Caco-2 (cell line): ENCODE measurements at regions not wholly inside any gene's neighbourhood (a gene's known extent, or its start where the extent isn't known, plus 50 kb on each side); places are given as distances from the start of the nearest gene placed in this dataset.

Source experiments
- BruUV-seq: library from RNA; stranded (reverse); fragments of 400-500 nt; replicated peaks from 2 replicates; lab custom pipeline; 2021; lab: Mats Ljungman, UMichigan
- CTCF ChIA-PET: fragments of 300-600 bp; sonication (Branson Sonifier 250); formaldehyde crosslinking; loops from one replicate; lab custom pipeline; 2022; ENCODE audit warnings: antibody characterized with exemption; lab: Charles Lee
- POLR2A ChIA-PET: fragments of 300-600 bp; sonication (Branson Sonifier 250); formaldehyde crosslinking; loops from one replicate; lab custom pipeline; 2022; ENCODE audit warnings: antibody characterized with exemption; lab: Charles Lee
- DNase-seq, 2 experiments: peaks; one replicate each; pipeline versions ENCODE4 v3.0.0 to v3.0.0-alpha.2; 2020 to 2022
- H3K27me3 ChIP-seq: replicated peaks from 2 replicates; pipeline ENCODE4 v1.6.0; 2011; ENCODE audit warnings: low read length; ENCODE audit not compliant: control insufficient read depth, insufficient read depth
- H3K36me3 ChIP-seq: 2 replicates; pipeline ENCODE4 v1.5.1; 2011; ENCODE audit warnings: low read length; ENCODE audit not compliant: control insufficient read depth, insufficient read depth
- H3K4me1 ChIP-seq: fragments of 250-450 bp; sonication (Bioruptor Pico); 2 replicates; pipeline ENCODE4 v1.5.1; 2020; ENCODE audit warnings: mild to moderate bottlenecking
- H3K4me3 ChIP-seq: 2 replicates; pipeline ENCODE4 v1.5.1; 2011; ENCODE audit warnings: low read depth, mild to moderate bottlenecking, control low read depth, low read length
- H3K9me3 ChIP-seq: fragments of 250-450 bp; sonication (Bioruptor Pico); 2 replicates; pipeline ENCODE4 v1.5.1; 2020; ENCODE audit warnings: mild to moderate bottlenecking, moderate library complexity
- H3K27ac Mint-ChIP-seq: one replicate; pipeline ENCODE4 v1.8.0; 2022; ENCODE audit warnings: mixed read lengths; ENCODE audit not compliant: unreplicated experiment
- H3K27me3 Mint-ChIP-seq: one replicate; pipeline ENCODE4 v1.8.0; 2022; ENCODE audit warnings: mixed read lengths; ENCODE audit not compliant: insufficient read depth, unreplicated experiment
- H3K36me3 Mint-ChIP-seq: one replicate; pipeline ENCODE4 v1.8.0; 2022; ENCODE audit warnings: mild to moderate bottlenecking, mixed read lengths; ENCODE audit not compliant: insufficient read depth, unreplicated experiment
- H3K4me1 Mint-ChIP-seq: one replicate; pipeline ENCODE4 v1.8.0; 2022; ENCODE audit warnings: low read depth, mixed read lengths; ENCODE audit not compliant: unreplicated experiment
- H3K4me3 Mint-ChIP-seq: one replicate; pipeline ENCODE4 v1.8.0; 2022; ENCODE audit warnings: mild to moderate bottlenecking, moderate library complexity, mixed read lengths; ENCODE audit not compliant: unreplicated experiment
- H3K9me3 Mint-ChIP-seq: one replicate; pipeline ENCODE4 v1.8.0; 2022; ENCODE audit warnings: mixed read lengths; ENCODE audit not compliant: unreplicated experiment
- intact Hi-C: fragments of 100-400 bp; cut with micrococcal nuclease; formaldehyde crosslinking; loops from one replicate; pipeline ENCODE4 v1.10.0; 2022; ENCODE audit not compliant: unreplicated experiment
- TF ChIP-seq, protein P1 (sequence below), 2 experiments: fragments of 200-600 bp in 1 of 2; IDR thresholded peaks; 1 replicate in 1 of 2; 2 replicates in 1 of 2; pipeline versions ENCODE4 v1.5.1 to v1.8.0; 2011 to 2022; ENCODE audit warnings: antibody characterized with exemption in 1 of 2, control low read depth in 1 of 2, inconsistent platforms in 1 of 2, low read depth in 1 of 2, low read length in 1 of 2, mild to moderate bottlenecking in 1 of 2, moderate library complexity in 1 of 2; ENCODE audit not compliant: insufficient read depth in 1 of 2, severe bottlenecking in 1 of 2, unreplicated experiment in 1 of 2

DNA sequence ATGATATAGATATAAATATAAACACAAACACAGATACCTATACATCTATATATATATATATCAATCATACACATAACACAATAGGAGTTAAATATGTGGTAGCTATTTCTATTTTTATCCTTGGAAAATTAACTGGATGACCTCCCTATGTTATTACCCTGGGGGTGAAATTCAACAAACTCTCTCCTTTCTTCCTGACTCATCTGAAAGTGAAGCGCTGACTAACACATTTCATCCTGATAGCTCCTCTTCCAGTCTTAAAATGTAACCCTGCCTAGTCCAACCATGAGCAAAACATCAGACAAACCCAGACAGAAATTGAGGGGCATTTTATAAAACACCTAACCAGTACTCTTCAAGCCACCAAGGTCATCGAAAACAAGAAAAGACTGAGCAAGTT lies 220.6 kb upstream of the ISX start:
- Mint-ChIP-seq H3K27ac (no peak overlapping the region), H3K36me3 (no peaks in the 10 kb centered on the region), H3K4me3 (no peak overlapping the region), H3K4me1 (no peaks in the 10 kb centered on the region), H3K27me3 (peaks cover 6% of the 10 kb centered on the region), H3K9me3 (no peaks in the 10 kb centered on the region)
- Histone ChIP-seq H3K4me3 (no peak overlapping the region), H3K9me3 (no peaks in the 10 kb centered on the region), H3K27me3 (no peaks in the 10 kb centered on the region), H3K4me1 (no peaks in the 10 kb centered on the region), H3K36me3 (no peaks in the 10 kb centered on the region)
- BruUV-seq: no TSS peak
- ChIA-PET CTCF (no interaction called here), POLR2A (no interaction called here)
- DNase-seq: no peak
- TF ChIP-seq, protein P1, sequence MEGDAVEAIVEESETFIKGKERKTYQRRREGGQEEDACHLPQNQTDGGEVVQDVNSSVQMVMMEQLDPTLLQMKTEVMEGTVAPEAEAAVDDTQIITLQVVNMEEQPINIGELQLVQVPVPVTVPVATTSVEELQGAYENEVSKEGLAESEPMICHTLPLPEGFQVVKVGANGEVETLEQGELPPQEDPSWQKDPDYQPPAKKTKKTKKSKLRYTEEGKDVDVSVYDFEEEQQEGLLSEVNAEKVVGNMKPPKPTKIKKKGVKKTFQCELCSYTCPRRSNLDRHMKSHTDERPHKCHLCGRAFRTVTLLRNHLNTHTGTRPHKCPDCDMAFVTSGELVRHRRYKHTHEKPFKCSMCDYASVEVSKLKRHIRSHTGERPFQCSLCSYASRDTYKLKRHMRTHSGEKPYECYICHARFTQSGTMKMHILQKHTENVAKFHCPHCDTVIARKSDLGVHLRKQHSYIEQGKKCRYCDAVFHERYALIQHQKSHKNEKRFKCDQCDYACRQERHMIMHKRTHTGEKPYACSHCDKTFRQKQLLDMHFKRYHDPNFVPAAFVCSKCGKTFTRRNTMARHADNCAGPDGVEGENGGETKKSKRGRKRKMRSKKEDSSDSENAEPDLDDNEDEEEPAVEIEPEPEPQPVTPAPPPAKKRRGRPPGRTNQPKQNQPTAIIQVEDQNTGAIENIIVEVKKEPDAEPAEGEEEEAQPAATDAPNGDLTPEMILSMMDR (IDR thresholded peaks at IDR 0.05; ENCODE audit: insufficient read depth in 1 of 2, low read depth in 1 of 2, low read length in 1 of 2, severe bottlenecking in 1 of 2, unreplicated experiment in 1 of 2): no peak
- intact Hi-C loops: no loop called here

DNA sequence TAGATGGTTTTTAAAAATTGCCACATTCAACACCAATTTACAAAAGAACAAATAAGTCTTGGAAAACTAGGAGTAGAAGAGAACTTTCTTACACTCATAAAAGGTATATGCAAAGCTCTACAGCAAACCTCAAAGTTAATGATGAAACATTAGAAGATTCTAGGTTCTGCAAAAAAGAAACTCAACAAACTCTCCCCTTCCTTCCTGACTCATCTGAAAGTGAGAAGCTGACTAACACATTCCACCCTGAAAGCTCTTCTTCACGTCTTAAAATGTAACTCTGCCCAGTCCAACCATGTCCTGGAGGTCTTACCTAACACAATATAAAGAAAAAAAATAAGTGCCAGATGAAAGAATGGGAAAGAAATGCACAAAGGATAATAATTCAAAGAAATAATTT lies 218.9 kb upstream of the ISX start:
- POLR2A ChIA-PET: no interaction called here
- Mint-ChIP-seq H3K27ac (no peak overlapping the region), H3K36me3 (no peaks in the 10 kb centered on the region), H3K27me3 (peaks cover 14% of the 10 kb centered on the region), H3K9me3 (no peaks in the 10 kb centered on the region), H3K4me3 (no peak overlapping the region), H3K4me1 (no peaks in the 10 kb centered on the region)
- no peak for DNase-seq
- H3K36me3 ChIP-seq: no peaks in the 10 kb centered on the region
- no peak overlapping the region for H3K4me3 ChIP-seq
- BruUV-seq: no TSS peak
- no peaks in the 10 kb centered on the region for H3K4me1 ChIP-seq
- TF ChIP-seq, protein P1 (IDR thresholded peaks at IDR 0.05; ENCODE audit: insufficient read depth in 1 of 2, low read depth in 1 of 2, low read length in 1 of 2, severe bottlenecking in 1 of 2, unreplicated experiment in 1 of 2): no peak
- H3K27me3 ChIP-seq: no peaks in the 10 kb centered on the region
- CTCF ChIA-PET: no interaction called here
- no peaks in the 10 kb centered on the region for H3K9me3 ChIP-seq
- intact Hi-C loops: no loop called here

DNA sequence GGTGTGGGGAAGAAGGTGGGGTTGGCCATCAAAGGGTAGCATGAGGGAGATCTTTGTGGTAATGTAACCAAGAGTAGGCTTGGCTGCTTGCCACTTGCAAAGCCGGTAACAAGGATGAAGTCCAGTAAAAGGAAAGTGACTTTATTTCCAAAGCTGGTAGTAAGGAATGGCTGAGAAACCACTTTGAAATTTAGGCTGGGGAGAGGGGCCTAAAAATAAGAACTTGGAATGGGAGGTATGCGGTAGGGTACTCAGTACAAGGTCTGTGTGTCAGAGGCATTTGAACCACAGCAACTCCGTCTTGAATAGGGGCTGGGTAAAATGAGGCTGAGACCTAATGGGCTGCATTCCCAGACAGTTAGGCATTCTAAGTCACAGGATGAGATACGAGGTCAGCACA lies 216.0 kb upstream of the ISX start:
- no peak overlapping the region for H3K4me3 Mint-ChIP-seq
- POLR2A ChIA-PET: no interaction called here
- H3K4me1 Mint-ChIP-seq: no peaks in the 10 kb centered on the region
- H3K36me3 Mint-ChIP-seq: no peaks in the 10 kb centered on the region
- intact Hi-C loops: no loop called here
- no peak overlapping the region for H3K27ac Mint-ChIP-seq
- Histone ChIP-seq H3K4me3 (no peak overlapping the region), H3K27me3 (no peaks in the 10 kb centered on the region), H3K36me3 (no peaks in the 10 kb centered on the region), H3K9me3 (no peaks in the 10 kb centered on the region), H3K4me1 (no peaks in the 10 kb centered on the region)
- no peaks in the 10 kb centered on the region for H3K9me3 Mint-ChIP-seq
- BruUV-seq: no TSS peak
- TF ChIP-seq, protein P1 (IDR thresholded peaks at IDR 0.05; ENCODE audit: insufficient read depth in 1 of 2, low read depth in 1 of 2, low read length in 1 of 2, severe bottlenecking in 1 of 2, unreplicated experiment in 1 of 2): no peak
- no peak for DNase-seq
- peaks cover 21% of the 10 kb centered on the region for H3K27me3 Mint-ChIP-seq
- CTCF ChIA-PET: interaction anchor here (0.6 kb wide), 1 partner anchor 195 kb away, joined by 7 read pairs; no protein-coding TSS in a partner anchor
